ENCODE measurements at regions not wholly inside any gene's neighbourhood (a gene's known extent, or its start where the extent isn't known, plus 50 kb on each side); places are given as distances from the start of the nearest gene placed in this dataset.

DNA sequence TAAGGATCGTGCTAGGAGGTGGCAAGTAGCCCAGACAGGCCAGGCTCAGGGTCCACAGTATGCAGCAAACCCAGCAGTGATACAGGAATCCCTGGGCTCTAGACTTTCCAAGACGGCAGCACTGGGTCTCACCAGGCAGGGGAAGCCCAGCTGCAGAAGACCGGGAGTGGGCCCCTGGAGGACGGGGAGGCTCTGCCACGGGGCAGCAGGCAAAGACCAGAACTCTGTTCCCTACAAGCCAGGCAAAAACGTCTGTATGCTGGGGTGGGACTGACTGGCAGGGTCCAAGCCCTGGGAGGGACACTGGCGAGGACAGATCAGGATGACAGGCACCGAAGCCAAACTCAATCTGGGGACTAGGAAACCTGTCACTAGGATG, 98.9 kb upstream of the SEC11C start:
- no peak for ATAC-seq

GRCh38 chr18:59041296-59041695, 98.4 kb upstream of the SEC11C start:
- TF ChIP-seq GLIS3 (CRISPR knock-in tag; IDR thresholded peaks at IDR 0.05) (no peak), CSDC2 (CRISPR knock-in tag; IDR thresholded peaks at IDR 0.05) (no peak), ZNF565 (CRISPR knock-in tag; conservative IDR thresholded peaks at IDR 0.05; ENCODE audit: low read depth) (no peak), BACH2 (CRISPR knock-in tag; IDR thresholded peaks at IDR 0.05; ENCODE audit: borderline replicate concordance) (no peak), TCF4 (CRISPR knock-in tag; IDR thresholded peaks at IDR 0.05; ENCODE audit: borderline replicate concordance) (no peak)
- ATAC-seq, result no peak

More for the DNA sequence above, 98.9 kb upstream of the SEC11C start:
- TF ChIP-seq TCF4 (CRISPR knock-in tag; IDR thresholded peaks at IDR 0.05; ENCODE audit: borderline replicate concordance) (no peak), PPARA (CRISPR knock-in tag; IDR thresholded peaks at IDR 0.05; ENCODE audit: borderline replicate concordance) (no peak), CSDC2 (CRISPR knock-in tag; IDR thresholded peaks at IDR 0.05) (no peak), OSR1 (CRISPR knock-in tag; IDR thresholded peaks at IDR 0.05) (no peak), ESRRG (CRISPR knock-in tag; IDR thresholded peaks at IDR 0.05) (no peak), ISL1 (CRISPR knock-in tag; IDR thresholded peaks at IDR 0.05) (no peak), TOX (CRISPR knock-in tag; IDR thresholded peaks at IDR 0.05; ENCODE audit: borderline replicate concordance) (no peak), GLIS3 (CRISPR knock-in tag; IDR thresholded peaks at IDR 0.05) (no peak), ZFP3 (CRISPR knock-in tag; IDR thresholded peaks at IDR 0.05) (no peak), ZNF565 (CRISPR knock-in tag; conservative IDR thresholded peaks at IDR 0.05; ENCODE audit: low read depth) (no peak), PATZ1 (CRISPR knock-in tag; IDR thresholded peaks at IDR 0.05; ENCODE audit: borderline replicate concordance) (no peak), SNAI2 (CRISPR knock-in tag; IDR thresholded peaks at IDR 0.05) (no peak), ARNTL (CRISPR knock-in tag; IDR thresholded peaks at IDR 0.05; ENCODE audit: borderline replicate concordance, low read depth) (no peak), ZC3H10 (CRISPR knock-in tag; IDR thresholded peaks at IDR 0.05) (no peak), CREB5 (CRISPR knock-in tag; IDR thresholded peaks at IDR 0.05; ENCODE audit: low read depth) (no peak), ZFP30 (CRISPR knock-in tag; IDR thresholded peaks at IDR 0.05) (no peak), ZNF8 (CRISPR knock-in tag; IDR thresholded peaks at IDR 0.05) (no peak)
- TF ChIP-seq, protein P1, sequence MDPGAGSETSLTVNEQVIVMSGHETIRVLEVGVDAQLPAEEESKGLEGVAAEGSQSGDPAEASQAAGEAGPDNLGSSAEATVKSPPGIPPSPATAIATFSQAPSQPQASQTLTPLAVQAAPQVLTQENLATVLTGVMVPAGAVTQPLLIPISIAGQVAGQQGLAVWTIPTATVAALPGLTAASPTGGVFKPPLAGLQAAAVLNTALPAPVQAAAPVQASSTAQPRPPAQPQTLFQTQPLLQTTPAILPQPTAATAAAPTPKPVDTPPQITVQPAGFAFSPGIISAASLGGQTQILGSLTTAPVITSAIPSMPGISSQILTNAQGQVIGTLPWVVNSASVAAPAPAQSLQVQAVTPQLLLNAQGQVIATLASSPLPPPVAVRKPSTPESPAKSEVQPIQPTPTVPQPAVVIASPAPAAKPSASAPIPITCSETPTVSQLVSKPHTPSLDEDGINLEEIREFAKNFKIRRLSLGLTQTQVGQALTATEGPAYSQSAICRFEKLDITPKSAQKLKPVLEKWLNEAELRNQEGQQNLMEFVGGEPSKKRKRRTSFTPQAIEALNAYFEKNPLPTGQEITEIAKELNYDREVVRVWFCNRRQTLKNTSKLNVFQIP (CRISPR knock-in tag; IDR thresholded peaks at IDR 0.05; ENCODE audit: borderline replicate concordance, low read depth), result no peak

- TF ChIP-seq TSHZ2 (CRISPR knock-in tag; IDR thresholded peaks at IDR 0.05), result no peak
- TF ChIP-seq, protein P2, sequence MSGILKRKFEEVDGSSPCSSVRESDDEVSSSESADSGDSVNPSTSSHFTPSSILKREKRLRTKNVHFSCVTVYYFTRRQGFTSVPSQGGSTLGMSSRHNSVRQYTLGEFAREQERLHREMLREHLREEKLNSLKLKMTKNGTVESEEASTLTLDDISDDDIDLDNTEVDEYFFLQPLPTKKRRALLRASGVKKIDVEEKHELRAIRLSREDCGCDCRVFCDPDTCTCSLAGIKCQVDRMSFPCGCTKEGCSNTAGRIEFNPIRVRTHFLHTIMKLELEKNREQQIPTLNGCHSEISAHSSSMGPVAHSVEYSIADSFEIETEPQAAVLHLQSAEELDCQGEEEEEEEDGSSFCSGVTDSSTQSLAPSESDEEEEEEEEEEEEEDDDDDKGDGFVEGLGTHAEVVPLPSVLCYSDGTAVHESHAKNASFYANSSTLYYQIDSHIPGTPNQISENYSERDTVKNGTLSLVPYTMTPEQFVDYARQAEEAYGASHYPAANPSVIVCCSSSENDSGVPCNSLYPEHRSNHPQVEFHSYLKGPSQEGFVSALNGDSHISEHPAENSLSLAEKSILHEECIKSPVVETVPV (CRISPR knock-in tag; IDR thresholded peaks at IDR 0.05), result no peak
- no peak for TF ChIP-seq SNAI2 (CRISPR knock-in tag; IDR thresholded peaks at IDR 0.05)
- TF ChIP-seq ESRRG (CRISPR knock-in tag; IDR thresholded peaks at IDR 0.05), result no peak
- TF ChIP-seq ARNTL (CRISPR knock-in tag; IDR thresholded peaks at IDR 0.05; ENCODE audit: borderline replicate concordance, low read depth), result no peak
- no peak for TF ChIP-seq GLIS3 (CRISPR knock-in tag; IDR thresholded peaks at IDR 0.05)
- TF ChIP-seq ZNF70 (CRISPR knock-in tag; IDR thresholded peaks at IDR 0.05), result no peak
- no peak for TF ChIP-seq TCF4 (CRISPR knock-in tag; IDR thresholded peaks at IDR 0.05; ENCODE audit: borderline replicate concordance)
- TF ChIP-seq OSR1 (CRISPR knock-in tag; IDR thresholded peaks at IDR 0.05), result no peak
- TF ChIP-seq ISL1 (CRISPR knock-in tag; IDR thresholded peaks at IDR 0.05), result no peak
- TF ChIP-seq, protein P1 (CRISPR knock-in tag; IDR thresholded peaks at IDR 0.05; ENCODE audit: borderline replicate concordance, low read depth), result no peak
- TF ChIP-seq ZFP30 (CRISPR knock-in tag; IDR thresholded peaks at IDR 0.05), result no peak
- no peak for TF ChIP-seq ZNF565 (CRISPR knock-in tag; conservative IDR thresholded peaks at IDR 0.05; ENCODE audit: low read depth)
- TF ChIP-seq ZNF8 (CRISPR knock-in tag; IDR thresholded peaks at IDR 0.05), result no peak
- no peak for TF ChIP-seq ZC3H10 (CRISPR knock-in tag; IDR thresholded peaks at IDR 0.05)
- ATAC-seq, result no peak
Measured at GRCh38 chr18:59041819-59042815, 97.6 kb upstream of the SEC11C start.

All from SK-N-SH treated with all-trans-retinoic acid at 6 μM for 48 hours (cell line).